Testis (tissue), 2 donors: ENCODE measurements at regions not wholly inside any gene's neighbourhood (a gene's known extent, or its start where the extent isn't known, plus 50 kb on each side); places are given as distances from the start of the nearest gene placed in this dataset.

Source experiments
- POLR2A ChIP-seq: fragments of 450-650 bp; IDR thresholded peaks from one replicate; pipeline ENCODE4 v1.6.1; 2017; ENCODE audit warnings: antibody characterized with exemption, mild to moderate bottlenecking, moderate library complexity
- TF ChIP-seq, protein P1 (sequence below), 3 experiments: fragments of 450-650 bp in 2 of 3; fragments of 200-600 bp in 1 of 3; sonication (generic) in 1 of 3; IDR thresholded peaks; one replicate each; pipeline ENCODE4 v1.5.1; 2016 to 2019; ENCODE audit warnings: antibody characterized with exemption in 3 of 3, mild to moderate bottlenecking in 2 of 3, moderate library complexity in 1 of 3

DNA sequence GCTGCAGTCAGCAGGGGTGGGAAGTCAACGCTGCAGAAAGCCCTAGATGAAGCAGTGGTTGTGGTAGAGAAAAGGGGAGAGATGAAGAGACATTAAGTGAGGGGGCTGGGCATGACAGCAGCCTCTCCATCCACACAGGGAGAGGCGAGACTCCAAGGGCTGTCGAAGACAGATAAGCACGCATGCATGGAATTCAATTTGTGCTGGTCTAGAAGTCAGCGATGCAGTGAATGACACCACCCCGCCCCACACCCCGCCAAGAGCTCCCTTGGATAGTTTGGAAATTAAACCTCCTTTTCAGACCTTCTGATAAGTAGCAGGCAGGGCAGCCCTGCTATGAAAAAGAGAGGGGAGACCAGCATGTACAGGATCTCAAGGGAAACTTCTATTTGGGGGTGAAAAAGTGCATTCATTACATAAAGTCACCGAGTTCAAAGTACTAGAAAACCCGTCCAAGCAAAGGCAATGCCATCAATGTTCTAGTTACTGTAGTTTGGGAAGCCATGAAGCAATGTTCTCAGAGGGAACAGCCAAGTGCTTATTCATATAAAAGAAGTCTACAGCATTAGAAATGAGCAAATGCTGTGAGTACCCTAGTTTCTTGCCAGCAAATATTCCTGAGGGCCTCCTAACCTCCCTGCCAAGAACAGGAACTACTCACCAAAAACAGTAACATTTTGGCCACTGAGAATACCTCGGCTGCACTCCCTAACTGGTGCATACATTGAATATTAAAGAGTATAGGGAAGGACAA, 152.3 kb upstream of the ANXA10 start:
- TF ChIP-seq, protein P1, sequence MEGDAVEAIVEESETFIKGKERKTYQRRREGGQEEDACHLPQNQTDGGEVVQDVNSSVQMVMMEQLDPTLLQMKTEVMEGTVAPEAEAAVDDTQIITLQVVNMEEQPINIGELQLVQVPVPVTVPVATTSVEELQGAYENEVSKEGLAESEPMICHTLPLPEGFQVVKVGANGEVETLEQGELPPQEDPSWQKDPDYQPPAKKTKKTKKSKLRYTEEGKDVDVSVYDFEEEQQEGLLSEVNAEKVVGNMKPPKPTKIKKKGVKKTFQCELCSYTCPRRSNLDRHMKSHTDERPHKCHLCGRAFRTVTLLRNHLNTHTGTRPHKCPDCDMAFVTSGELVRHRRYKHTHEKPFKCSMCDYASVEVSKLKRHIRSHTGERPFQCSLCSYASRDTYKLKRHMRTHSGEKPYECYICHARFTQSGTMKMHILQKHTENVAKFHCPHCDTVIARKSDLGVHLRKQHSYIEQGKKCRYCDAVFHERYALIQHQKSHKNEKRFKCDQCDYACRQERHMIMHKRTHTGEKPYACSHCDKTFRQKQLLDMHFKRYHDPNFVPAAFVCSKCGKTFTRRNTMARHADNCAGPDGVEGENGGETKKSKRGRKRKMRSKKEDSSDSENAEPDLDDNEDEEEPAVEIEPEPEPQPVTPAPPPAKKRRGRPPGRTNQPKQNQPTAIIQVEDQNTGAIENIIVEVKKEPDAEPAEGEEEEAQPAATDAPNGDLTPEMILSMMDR (IDR thresholded peaks at IDR 0.05), result no peak
- TF ChIP-seq POLR2A, result no peak
